ENCODE measurements at regions not wholly inside any gene's neighbourhood (a gene's known extent, or its start where the extent isn't known, plus 50 kb on each side); places are given as distances from the start of the nearest gene placed in this dataset.

GRCh38 chr13:21852043-21852442 lies 181.2 kb downstream of the FGF9 start:
- TF ChIP-seq CTCF (IDR thresholded peaks at IDR 0.05) (no peak), POLR2A (IDR thresholded peaks at IDR 0.05) (no peak)
